IMR-90 (cell line): ENCODE measurements at regions not wholly inside any gene's neighbourhood (a gene's known extent, or its start where the extent isn't known, plus 50 kb on each side); places are given as distances from the start of the nearest gene placed in this dataset.

Experiments used
- ATAC-seq: fragments of 200-7000 bp; cut with Tn5 transposase; 2 replicates; pipeline ENCODE4 v1.9.1; 2020; ENCODE audit warnings: low read depth, mild to moderate bottlenecking, moderate library complexity
- BruUV-seq: library from RNA; stranded (reverse); fragments of 400-500 nt; replicated peaks from 2 replicates; lab custom pipeline; 2021; lab: Mats Ljungman, UMichigan
- CTCF ChIA-PET: fragments of 300-600 bp; formaldehyde crosslinking; extraction: SDS; loops from one replicate; lab custom pipeline; 2021; ENCODE audit warnings: antibody characterized with exemption; lab: Yijun Ruan, JAX
- POLR2A ChIA-PET: fragments of 300-600 bp; sonication (Branson Sonifier 250); formaldehyde crosslinking; loops from one replicate; lab custom pipeline; 2022; ENCODE audit warnings: antibody characterized with exemption; ENCODE audit not compliant: unreplicated experiment; lab: Charles Lee
- DNase-seq: peaks from one replicate; pipeline ENCODE4 v3.0.0; 2013
- H2AFZ ChIP-seq: replicated peaks from 2 replicates; pipeline ENCODE3; 2013; ENCODE audit warnings: low read length, mild to moderate bottlenecking; ENCODE audit not compliant: poor library complexity
- H2AK5ac ChIP-seq: 2 replicates; pipeline ENCODE4 v1.6.1; 2013; ENCODE audit warnings: low read depth, low read length, inconsistent platforms
- H2AK9ac ChIP-seq: replicated peaks from 2 replicates; pipeline ENCODE3; 2013; ENCODE audit warnings: mild to moderate bottlenecking, low read depth, low read length, moderate library complexity; ENCODE audit not compliant: poor library complexity
- H2BK120ac ChIP-seq: 2 replicates; pipeline ENCODE4 v1.6.1; 2013; ENCODE audit warnings: low read depth, low read length, inconsistent platforms
- H2BK15ac ChIP-seq: 3 replicates; pipeline ENCODE4 v1.6.1; 2013; ENCODE audit warnings: low read depth, low read length, inconsistent platforms
- H2BK20ac ChIP-seq: 2 replicates; pipeline ENCODE4 v1.6.1; 2013; ENCODE audit warnings: low read depth, mild to moderate bottlenecking, inconsistent platforms, low read length, moderate library complexity
- H2BK5ac ChIP-seq: 2 replicates; pipeline ENCODE4 v1.6.1; 2013; ENCODE audit warnings: mild to moderate bottlenecking, low read depth, low read length, inconsistent platforms; ENCODE audit not compliant: poor library complexity, severe bottlenecking
- H3K14ac ChIP-seq: replicated peaks from 2 replicates; pipeline ENCODE4 v1.6.1; 2013; ENCODE audit warnings: low read depth, low read length, inconsistent platforms
- H3K18ac ChIP-seq: 2 replicates; pipeline ENCODE4 v1.6.1; 2013; ENCODE audit warnings: low read depth, low read length, control low read depth
- H3K23ac ChIP-seq: 2 replicates; pipeline ENCODE4 v1.6.1; 2013; ENCODE audit warnings: low read depth, low read length, inconsistent platforms
- H3K27ac ChIP-seq: 2 replicates; pipeline ENCODE4 v1.5.1; 2013; ENCODE audit warnings: mild to moderate bottlenecking, control low read depth, low read length; ENCODE audit not compliant: insufficient read depth
- H3K27me3 ChIP-seq: 2 replicates; pipeline ENCODE4 v1.6.1; 2013; ENCODE audit warnings: low read length; ENCODE audit not compliant: control insufficient read depth, insufficient read depth
- H3K36me3 ChIP-seq: 2 replicates; pipeline ENCODE4 v1.6.1; 2013; ENCODE audit warnings: low read length, mixed read lengths; ENCODE audit not compliant: control insufficient read depth, insufficient read depth
- H3K4ac ChIP-seq: 2 replicates; pipeline ENCODE4 v1.6.1; 2013; ENCODE audit warnings: low read depth, low read length, inconsistent platforms
- H3K4me1 ChIP-seq: 2 replicates; pipeline ENCODE4 v1.6.1; 2013; ENCODE audit warnings: low read length, mixed read lengths; ENCODE audit not compliant: control insufficient read depth, insufficient read depth
- H3K4me2 ChIP-seq: 2 replicates; pipeline ENCODE4 v1.6.1; 2013; ENCODE audit warnings: low read depth, mild to moderate bottlenecking, control low read depth, low read length, moderate library complexity
- H3K4me3 ChIP-seq: 2 replicates; pipeline ENCODE4 v1.5.1; 2013; ENCODE audit warnings: low read depth, mild to moderate bottlenecking, control low read depth, low read length, moderate library complexity; ENCODE audit not compliant: insufficient read depth
- H3K56ac ChIP-seq: 2 replicates; pipeline ENCODE4 v1.6.1; 2013; ENCODE audit warnings: low read length, inconsistent platforms; ENCODE audit not compliant: insufficient read depth; ENCODE audit errors: extremely low read depth
- H3K79me1 ChIP-seq, 2 experiments: 2 replicates each; pipeline ENCODE4 v1.6.1; 2013; ENCODE audit warnings: low read length in 2 of 2, inconsistent platforms in 1 of 2, low read depth in 1 of 2
- H3K9ac ChIP-seq: 2 replicates; pipeline ENCODE4 v1.6.1; 2013; ENCODE audit warnings: low read depth, low read length, control low read depth
- H3K9me1 ChIP-seq: 2 replicates; pipeline ENCODE4 v1.6.1; 2013; ENCODE audit warnings: low read length, inconsistent platforms; ENCODE audit not compliant: insufficient read depth
- H3K9me3 ChIP-seq: 2 replicates; pipeline ENCODE4 v1.6.1; 2013; ENCODE audit warnings: low read length; ENCODE audit not compliant: control insufficient read depth, insufficient read depth
- H4K20me1 ChIP-seq: 2 replicates; pipeline ENCODE4 v1.6.1; 2013; ENCODE audit warnings: low read length, inconsistent platforms; ENCODE audit not compliant: insufficient read depth
- H4K5ac ChIP-seq: 2 replicates; pipeline ENCODE4 v1.6.1; 2013; ENCODE audit warnings: mild to moderate bottlenecking, low read depth, low read length, control low read depth
- H4K8ac ChIP-seq, 2 experiments: 2 replicates each; pipeline ENCODE4 v1.6.1; 2013; ENCODE audit warnings: low read depth in 2 of 2, low read length in 2 of 2, control low read depth in 1 of 2, inconsistent platforms in 1 of 2
- H4K91ac ChIP-seq: 2 replicates; pipeline ENCODE4 v1.6.1; 2013; ENCODE audit warnings: low read depth, low read length, inconsistent platforms; ENCODE audit not compliant: insufficient read depth
- BHLHE40 ChIP-seq: fragments of 150-350 bp; IDR thresholded peaks from 2 replicates; pipeline ENCODE4 v1.6.1; 2016; ENCODE audit warnings: mild to moderate bottlenecking, low read depth, low read length
- CEBPB ChIP-seq: IDR thresholded peaks from 2 replicates; pipeline ENCODE4 v1.6.1; 2012; ENCODE audit warnings: low read depth, low read length, improper control_type of control experiment
- CHD1 ChIP-seq: IDR thresholded peaks from 2 replicates; pipeline ENCODE4 v1.6.1; 2012; ENCODE audit warnings: low read depth, low read length, improper control_type of control experiment
- ELK1 ChIP-seq: fragments of 150-350 bp; IDR thresholded peaks from 2 replicates; pipeline ENCODE4 v1.6.1; 2016; ENCODE audit warnings: low read depth, mild to moderate bottlenecking, low read length, moderate library complexity, borderline replicate concordance
- FOS ChIP-seq: fragments of 150-350 bp; IDR thresholded peaks from 2 replicates; pipeline ENCODE4 v1.6.1; 2016; ENCODE audit warnings: low read depth, low read length
- NFE2L2 ChIP-seq: fragments of 150-350 bp; IDR thresholded peaks from 2 replicates; pipeline ENCODE4 v1.6.1; 2016; ENCODE audit warnings: low read depth, mild to moderate bottlenecking, low read length
- POLR2A ChIP-seq: IDR thresholded peaks from 2 replicates; pipeline ENCODE4 v1.6.1; 2012; ENCODE audit warnings: mild to moderate bottlenecking, low read depth, low read length
- RFX5 ChIP-seq: IDR thresholded peaks from 2 replicates; pipeline ENCODE4 v1.8.0; 2012; ENCODE audit warnings: low read depth, mild to moderate bottlenecking, low read length, moderate library complexity
- WGBS, 2 experiments: methylation state at CpG; one replicate each; pipeline versions ENCODE4 v1.1.5 to v1.1.7; 2013; ENCODE audit warnings: missing lambda C conversion rate in 2 of 2; ENCODE audit not compliant: insufficient read length in 1 of 2; ENCODE audit errors: extremely low coverage in 2 of 2; 5-methylcytosine and 5-hydroxymethylcytosine counted together
- dilution Hi-C: fragments of 300-500 bp; cut with HindIII; formaldehyde crosslinking; loops from one replicate; pipeline ENCODE4 v1.14.3; 2018; ENCODE audit warnings: low sequenced_read_pairs; ENCODE audit not compliant: unreplicated experiment
- in situ Hi-C: fragments of 300-500 bp; cut with MboI; formaldehyde crosslinking; loops from 3 replicates; pipeline ENCODE4 v1.14.3; 2019; ENCODE audit warnings: low sequenced_read_pairs, inconsistent platforms, mixed read lengths
- intact Hi-C: fragments of 100-400 bp; cut with micrococcal nuclease; formaldehyde crosslinking; loops from 2 replicates; pipeline ENCODE4 v1.10.0; 2022
- TF ChIP-seq, protein P1 (sequence below): fragments of 150-350 bp; IDR thresholded peaks from 2 replicates; pipeline ENCODE4 v1.6.1; 2017; ENCODE audit warnings: mild to moderate bottlenecking, antibody characterized with exemption, low read length, low read depth

- no peak overlapping the region for H4K91ac ChIP-seq
- POLR2A ChIA-PET = no interaction called here
Measured at GRCh38 chr13:59562924-59563323, 600.8 kb downstream of the DIAPH3 start.

More at GRCh38 chr13:59562924-59563323, 600.8 kb downstream of the DIAPH3 start:
- Histone ChIP-seq H2BK15ac (no peak overlapping the region), H3K27ac (no peak overlapping the region), H3K4ac (no peak overlapping the region), H2BK5ac (no peak overlapping the region), H2AK5ac (no peak overlapping the region), H3K79me1 (no peaks in the 10 kb centered on the region), H3K36me3 (no peaks in the 10 kb centered on the region), H3K18ac (no peak overlapping the region), H4K20me1 (no peaks in the 10 kb centered on the region), H3K4me2 (no peak overlapping the region), H3K56ac (no peak overlapping the region), H3K9ac (no peak overlapping the region), H3K14ac (no peak overlapping the region), H4K5ac (no peak overlapping the region), H3K4me1 (no peaks in the 10 kb centered on the region), H3K23ac (no peak overlapping the region), H2AFZ (no peak overlapping the region), H3K4me3 (no peak overlapping the region), H2AK9ac (no peak overlapping the region), H2BK120ac (no peak overlapping the region), H3K9me3 (no peaks in the 10 kb centered on the region), H3K9me1 (no peaks in the 10 kb centered on the region), H3K27me3 (no peaks in the 10 kb centered on the region; the same call in 1 of the 2 replicates), H4K8ac (no peak overlapping the region), H2BK20ac (no peak overlapping the region)
- 100% methylated on average over 3 of the region's 4 CpGs; no CpG with 5 or more reads in 1 of the 2 experiments for WGBS, 2 experiments
- ATAC-seq = no peak
- no peak for TF ChIP-seq CHD1
- TF ChIP-seq NFE2L2 = no peak
- no peak for TF ChIP-seq BHLHE40
- no peak for TF ChIP-seq CEBPB
- TF ChIP-seq ELK1 = no peak
- TF ChIP-seq POLR2A = no peak
- no peak for TF ChIP-seq FOS
- TF ChIP-seq RFX5 = no peak
- TF ChIP-seq, protein P1, sequence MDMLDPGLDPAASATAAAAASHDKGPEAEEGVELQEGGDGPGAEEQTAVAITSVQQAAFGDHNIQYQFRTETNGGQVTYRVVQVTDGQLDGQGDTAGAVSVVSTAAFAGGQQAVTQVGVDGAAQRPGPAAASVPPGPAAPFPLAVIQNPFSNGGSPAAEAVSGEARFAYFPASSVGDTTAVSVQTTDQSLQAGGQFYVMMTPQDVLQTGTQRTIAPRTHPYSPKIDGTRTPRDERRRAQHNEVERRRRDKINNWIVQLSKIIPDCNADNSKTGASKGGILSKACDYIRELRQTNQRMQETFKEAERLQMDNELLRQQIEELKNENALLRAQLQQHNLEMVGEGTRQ = no peak
- dilution Hi-C loops (no loop called here), intact Hi-C loops (no loop called here), in situ Hi-C loops (no loop called here)
- CTCF ChIA-PET = no interaction called here
- no peak for DNase-seq
- BruUV-seq = no TSS peak
